Esophagus muscularis mucosa (tissue), 4 donors: ENCODE measurements at regions not wholly inside any gene's neighbourhood (a gene's known extent, or its start where the extent isn't known, plus 50 kb on each side); places are given as distances from the start of the nearest gene placed in this dataset.

ENCODE experiments used
- DNase-seq: peaks from one replicate; pipeline ENCODE4 v3.0.0-alpha.2; 2017; ENCODE audit errors: extremely low spot score
- H3K27ac ChIP-seq, 4 donors: fragments of 200-600 bp; sonication (generic); replicated peaks in 1 of 4; 1 replicate in 3 of 4; 2 replicates in 1 of 4; pipeline ENCODE4 v1.5.1; 2016 to 2019; ENCODE audit warnings: mild to moderate bottlenecking in 1 of 4
- H3K27me3 ChIP-seq, 4 donors: fragments of 200-600 bp; sonication (generic); one replicate each; pipeline versions ENCODE4 v1.5.1 to v1.6.0; 2016 to 2019
- H3K36me3 ChIP-seq, 4 donors: fragments of 200-600 bp; sonication (generic); one replicate each; pipeline ENCODE4 v1.5.1; 2016 to 2019
- H3K4me1 ChIP-seq, 4 donors: fragments of 200-600 bp; sonication (generic); one replicate each; pipeline ENCODE4 v1.5.1; 2016 to 2019
- H3K4me3 ChIP-seq, 4 donors: fragments of 200-600 bp; sonication (generic); 1 replicate in 2 of 4; 2 replicates in 2 of 4; pipeline ENCODE4 v1.5.1; 2016 to 2019; ENCODE audit warnings: mild to moderate bottlenecking in 4 of 4, moderate library complexity in 1 of 4
- H3K9me3 ChIP-seq, 4 donors: fragments of 200-600 bp; sonication (generic); 1 replicate in 3 of 4; 2 replicates in 1 of 4; pipeline ENCODE4 v1.5.1; 2016 to 2019
- EP300 ChIP-seq: sonication (generic); formaldehyde crosslinking; IDR thresholded peaks from one replicate; pipeline ENCODE4 v1.6.1; 2017; ENCODE audit warnings: antibody characterized with exemption
- POLR2A ChIP-seq: fragments of 450-650 bp; IDR thresholded peaks from one replicate; pipeline ENCODE4 v1.6.1; 2017; ENCODE audit warnings: antibody characterized with exemption, moderate library complexity, mild to moderate bottlenecking, low read depth
- POLR2AphosphoS5 ChIP-seq, 2 donors: sonication (generic); formaldehyde crosslinking; IDR thresholded peaks; one replicate each; pipeline ENCODE4 v1.6.1; 2017; ENCODE audit warnings: antibody characterized with exemption in 2 of 2
- WGBS: methylation state at CpG from one replicate; pipeline ENCODE4 v1.1.5; 2018; 5-methylcytosine and 5-hydroxymethylcytosine counted together
- intact Hi-C: fragments of 100-400 bp; cut with DNase I; formaldehyde crosslinking; loops from one replicate; pipeline ENCODE4 v1.15.1; 2023
- TF ChIP-seq, protein P1 (sequence below), 3 experiments: fragments of 200-600 bp in 2 of 3; fragments of 450-650 bp in 1 of 3; sonication (generic) in 2 of 3; IDR thresholded peaks; one replicate each; pipeline ENCODE4 v1.5.1; 2017 to 2019; ENCODE audit warnings: antibody characterized with exemption in 3 of 3, mild to moderate bottlenecking in 2 of 3, moderate library complexity in 1 of 3

DNA sequence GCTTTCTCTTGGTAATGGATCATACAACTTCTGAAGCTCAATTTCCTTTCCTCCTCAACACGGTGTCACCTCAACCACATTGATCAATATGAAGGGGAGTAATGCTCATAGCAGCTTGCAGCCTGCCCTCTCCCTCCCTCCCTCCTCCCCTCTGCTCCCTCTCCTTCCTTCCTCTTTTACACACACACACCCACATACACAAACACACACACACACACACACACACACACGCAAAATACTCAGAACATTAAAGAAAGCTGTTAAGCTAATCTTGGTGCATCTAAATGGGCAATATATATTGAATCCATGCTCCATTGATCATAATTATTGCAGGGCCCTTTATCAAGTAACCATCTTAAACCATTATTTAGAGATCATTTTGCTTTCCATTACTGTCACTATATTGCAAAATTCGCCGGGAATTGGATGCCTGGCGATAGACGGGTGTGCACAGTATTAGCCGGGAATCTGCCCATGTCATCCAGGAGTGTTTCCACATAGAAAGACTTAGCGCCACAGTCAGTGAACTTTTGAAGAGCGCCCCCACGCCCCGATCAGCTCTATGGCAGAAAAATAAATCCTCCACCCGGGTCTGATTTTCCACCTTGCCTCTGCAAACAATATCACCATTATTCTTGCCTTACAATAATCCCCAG is 122.0 kb downstream of the PRLHR start:
- 60% methylated on average over 12 of the region's 12 CpGs for WGBS
- Histone ChIP-seq H3K36me3 (no peaks in the 10 kb centered on the region), H3K27ac (no peak overlapping the region), H3K4me3 (no peak overlapping the region), H3K4me1 (no peaks in the 10 kb centered on the region), H3K27me3 (peaks cover 0 to 24% (median 0%) of the 10 kb centered on the region in 4 donors), H3K9me3 (peaks cover 0 to 12% (median 2%) of the 10 kb centered on the region in 4 donors)
- intact Hi-C loops: no loop called here
- TF ChIP-seq, protein P1, sequence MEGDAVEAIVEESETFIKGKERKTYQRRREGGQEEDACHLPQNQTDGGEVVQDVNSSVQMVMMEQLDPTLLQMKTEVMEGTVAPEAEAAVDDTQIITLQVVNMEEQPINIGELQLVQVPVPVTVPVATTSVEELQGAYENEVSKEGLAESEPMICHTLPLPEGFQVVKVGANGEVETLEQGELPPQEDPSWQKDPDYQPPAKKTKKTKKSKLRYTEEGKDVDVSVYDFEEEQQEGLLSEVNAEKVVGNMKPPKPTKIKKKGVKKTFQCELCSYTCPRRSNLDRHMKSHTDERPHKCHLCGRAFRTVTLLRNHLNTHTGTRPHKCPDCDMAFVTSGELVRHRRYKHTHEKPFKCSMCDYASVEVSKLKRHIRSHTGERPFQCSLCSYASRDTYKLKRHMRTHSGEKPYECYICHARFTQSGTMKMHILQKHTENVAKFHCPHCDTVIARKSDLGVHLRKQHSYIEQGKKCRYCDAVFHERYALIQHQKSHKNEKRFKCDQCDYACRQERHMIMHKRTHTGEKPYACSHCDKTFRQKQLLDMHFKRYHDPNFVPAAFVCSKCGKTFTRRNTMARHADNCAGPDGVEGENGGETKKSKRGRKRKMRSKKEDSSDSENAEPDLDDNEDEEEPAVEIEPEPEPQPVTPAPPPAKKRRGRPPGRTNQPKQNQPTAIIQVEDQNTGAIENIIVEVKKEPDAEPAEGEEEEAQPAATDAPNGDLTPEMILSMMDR (IDR thresholded peaks at IDR 0.05): no peak
- no peak for TF ChIP-seq POLR2AphosphoS5 (IDR thresholded peaks at IDR 0.05)
- TF ChIP-seq POLR2A: no peak
- TF ChIP-seq EP300: no peak
- no peak for DNase-seq

DNA sequence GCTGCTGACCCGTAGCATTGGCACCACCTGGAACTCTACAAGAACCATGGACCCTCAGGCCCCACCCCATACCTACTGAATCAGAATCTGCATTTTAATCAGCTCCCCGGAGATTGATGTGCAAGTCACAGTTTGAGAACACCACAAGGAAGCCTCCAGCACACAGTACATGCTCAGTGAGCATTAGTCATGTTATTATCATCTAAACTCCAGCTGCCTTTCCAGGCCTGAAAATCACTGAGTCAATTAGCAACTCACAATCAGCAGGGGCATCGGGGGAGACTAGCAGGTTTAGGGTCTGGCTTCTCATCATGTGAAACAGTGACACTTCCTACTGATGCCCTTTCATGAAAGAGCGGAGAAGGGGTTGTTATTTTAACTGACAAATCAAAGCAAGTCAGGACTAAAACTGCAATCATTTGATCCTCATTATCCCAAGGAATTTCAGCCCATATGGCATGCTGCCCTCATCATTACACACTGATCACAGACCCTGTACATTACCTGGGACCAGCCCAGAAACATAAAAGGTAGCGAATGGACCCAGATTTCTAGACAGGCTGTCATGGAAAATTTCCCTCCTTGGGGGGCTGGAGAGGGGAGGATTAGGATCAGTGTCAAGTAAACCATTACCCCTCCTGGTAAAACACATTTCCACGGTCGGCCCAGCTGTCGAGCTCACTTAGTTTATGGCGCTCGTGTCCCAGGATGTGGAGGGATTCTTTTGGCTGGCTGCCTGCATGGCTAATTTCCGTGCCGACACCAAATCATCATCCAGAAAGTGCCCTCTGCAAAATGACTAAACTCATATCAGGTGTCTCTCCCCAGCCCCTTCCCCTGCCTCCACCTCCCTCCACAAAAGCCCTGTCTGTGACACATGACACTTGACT is 122.8 kb downstream of the PRLHR start:
- Histone ChIP-seq H3K27ac (no peak overlapping the region), H3K4me3 (no peak overlapping the region), H3K36me3 (no peaks in the 10 kb centered on the region), H3K9me3 (peaks cover 0 to 12% (median 2%) of the 10 kb centered on the region in 4 donors), H3K4me1 (no peaks in the 10 kb centered on the region), H3K27me3 (peaks cover 0 to 27% (median 0%) of the 10 kb centered on the region in 4 donors)
- TF ChIP-seq POLR2A (no peak), EP300 (no peak), POLR2AphosphoS5 (IDR thresholded peaks at IDR 0.05) (no peak)
- TF ChIP-seq, protein P1 (IDR thresholded peaks at IDR 0.05): no peak
- intact Hi-C loops: no loop called here
- WGBS: 43% methylated on average over 11 of the region's 12 CpGs
- no peak for DNase-seq

DNA sequence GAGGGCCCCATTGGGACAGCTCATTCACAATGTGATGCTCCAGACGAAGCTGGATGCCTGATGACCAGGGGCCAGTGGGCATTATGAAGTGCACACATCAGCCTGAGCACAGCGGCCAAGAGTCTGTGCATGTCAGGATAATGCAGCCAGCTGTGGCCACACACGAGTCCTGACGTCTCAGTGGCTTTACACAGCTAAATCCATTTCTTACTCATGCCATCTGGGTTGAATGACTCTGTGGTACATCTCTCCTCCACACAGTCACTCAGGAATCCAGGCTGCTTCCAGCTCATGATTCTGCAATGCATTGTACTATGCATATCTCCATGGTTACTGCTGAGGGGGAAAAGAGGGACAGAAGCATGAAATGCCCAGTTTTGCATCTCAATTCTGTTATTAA is 123.6 kb downstream of the PRLHR start:
- no peak overlapping the region for H3K4me3 ChIP-seq
- WGBS: 89% methylated on average over 4 of the region's 4 CpGs
- no peaks in the 10 kb centered on the region for H3K4me1 ChIP-seq
- DNase-seq: no peak
- intact Hi-C loops: no loop called here
- TF ChIP-seq, protein P1 (IDR thresholded peaks at IDR 0.05): no peak
- TF ChIP-seq POLR2AphosphoS5 (IDR thresholded peaks at IDR 0.05) (no peak), POLR2A (no peak), EP300 (no peak)
- peaks cover 0 to 12% (median 2%) of the 10 kb centered on the region in 4 donors for H3K9me3 ChIP-seq
- no peak overlapping the region for H3K27ac ChIP-seq
- peaks cover 0 to 27% (median 0%) of the 10 kb centered on the region in 4 donors for H3K27me3 ChIP-seq
- H3K36me3 ChIP-seq: no peaks in the 10 kb centered on the region

DNA sequence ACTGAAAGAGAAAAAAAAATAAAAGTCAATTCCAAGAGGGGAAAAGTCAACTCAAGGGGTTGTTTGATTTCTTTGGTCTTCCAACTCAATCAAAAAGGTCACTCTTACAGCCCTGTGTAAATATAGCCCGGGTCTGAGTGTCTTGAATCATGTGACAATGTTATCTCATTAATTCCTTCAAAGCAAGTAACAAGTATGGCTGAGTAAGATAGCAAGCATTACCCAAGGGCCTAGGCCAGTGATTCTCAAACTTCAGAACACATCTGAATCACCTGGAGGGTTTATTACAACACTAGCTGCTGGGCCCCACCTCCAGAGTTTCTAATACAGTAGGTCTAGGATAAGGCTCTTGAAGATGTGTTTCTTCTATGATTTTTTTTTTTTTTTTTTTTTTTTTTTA is 125.0 kb downstream of the PRLHR start:
- H3K4me3 ChIP-seq: no peak overlapping the region
- intact Hi-C loops: no loop called here
- no peaks in the 10 kb centered on the region for H3K36me3 ChIP-seq
- no peak overlapping the region for H3K27ac ChIP-seq
- peaks cover 0 to 12% (median 2%) of the 10 kb centered on the region in 4 donors for H3K9me3 ChIP-seq
- no peaks in the 10 kb centered on the region for H3K4me1 ChIP-seq
- H3K27me3 ChIP-seq: peaks cover 0 to 32% (median 0%) of the 10 kb centered on the region in 4 donors
- DNase-seq: no peak
- TF ChIP-seq, protein P1 (IDR thresholded peaks at IDR 0.05): no peak
- TF ChIP-seq POLR2A (no peak), POLR2AphosphoS5 (IDR thresholded peaks at IDR 0.05) (no peak), EP300 (no peak)
- 33% methylated on average over 1 of the region's 1 CpG for WGBS
